CD4-positive, alpha-beta T cell (primary cell): ENCODE measurements at regions not wholly inside any gene's neighbourhood (a gene's known extent, or its start where the extent isn't known, plus 50 kb on each side); places are given as distances from the start of the nearest gene placed in this dataset.

Source experiments
- ATAC-seq: fragments of 200-7000 bp; cut with Tn5 transposase; one replicate; pipeline ENCODE4 v1.10.0; 2022; ENCODE audit warnings: mild to moderate bottlenecking; ENCODE audit not compliant: poor library complexity
- CTCF ChIA-PET: fragments of 350-600 bp; sonication (Branson Sonifier 250); formaldehyde crosslinking; loops from one replicate; lab custom pipeline; 2021; ENCODE audit warnings: antibody characterized with exemption, inconsistent platforms; lab: Charles Lee
- POLR2A ChIA-PET: fragments of 350-600 bp; sonication (Branson Sonifier 250); formaldehyde crosslinking; loops from one replicate; lab custom pipeline; 2021; ENCODE audit warnings: antibody characterized with exemption, inconsistent platforms; lab: Charles Lee
- DNase-seq, 14 experiments: peaks; one replicate each; pipeline ENCODE4 v3.0.0-alpha.2; 2013 to 2020; ENCODE audit warnings: mixed read lengths in 2 of 14
- H3K27ac ChIP-seq, 2 donors: one replicate each; pipeline versions ENCODE4 v1.5.1 to v1.7.0; 2013; ENCODE audit warnings: low read length in 2 of 2, low read depth in 1 of 2, mild to moderate bottlenecking in 1 of 2
- H3K27me3 ChIP-seq, 2 experiments: 1 replicate in 1 of 2; 2 replicates in 1 of 2; pipeline versions ENCODE4 v1.6.1 to v1.7.0; 2013; ENCODE audit warnings: low read length in 2 of 2, control low read depth in 1 of 2, mild to moderate bottlenecking in 1 of 2, moderate library complexity in 1 of 2; ENCODE audit not compliant: insufficient read depth in 2 of 2, control insufficient read depth in 1 of 2
- H3K36me3 ChIP-seq: one replicate; pipeline ENCODE4 v1.6.1; 2013; ENCODE audit warnings: low read length, control low read depth; ENCODE audit not compliant: insufficient read depth
- H3K4me1 ChIP-seq: one replicate; pipeline ENCODE4 v1.6.1; 2013; ENCODE audit warnings: low read length, control low read depth; ENCODE audit not compliant: insufficient read depth
- H3K4me3 ChIP-seq: one replicate; pipeline ENCODE4 v1.5.1; 2013; ENCODE audit warnings: mild to moderate bottlenecking, low read length, moderate library complexity
- H3K9me3 ChIP-seq, 2 experiments: 1 replicate in 1 of 2; 2 replicates in 1 of 2; pipeline versions ENCODE4 v1.6.1 to v1.7.0; 2013; ENCODE audit warnings: low read length in 2 of 2, mild to moderate bottlenecking in 2 of 2, control low read depth in 1 of 2, moderate library complexity in 1 of 2; ENCODE audit not compliant: control insufficient read depth in 1 of 2, insufficient read depth in 1 of 2
- H3K27ac Mint-ChIP-seq: one replicate; pipeline ENCODE4 v1.8.0; 2020; ENCODE audit warnings: mixed read lengths
- H3K27me3 Mint-ChIP-seq: one replicate; pipeline ENCODE4 v1.8.0; 2021; ENCODE audit warnings: mixed read lengths
- H3K36me3 Mint-ChIP-seq: one replicate; pipeline ENCODE4 v1.8.0; 2021; ENCODE audit warnings: low read depth, mixed read lengths
- H3K4me1 Mint-ChIP-seq: one replicate; pipeline ENCODE4 v1.8.0; 2021; ENCODE audit warnings: low read depth, mixed read lengths
- H3K4me3 Mint-ChIP-seq: one replicate; pipeline ENCODE4 v1.8.0; 2020; ENCODE audit warnings: mild to moderate bottlenecking, mixed read lengths
- H3K9me3 Mint-ChIP-seq: one replicate; pipeline ENCODE4 v1.8.0; 2020; ENCODE audit warnings: mixed read lengths
- intact Hi-C, 2 experiments: fragments of 100-400 bp; cut with DNase I in 1 of 2; cut with micrococcal nuclease in 1 of 2; formaldehyde crosslinking; loops; one replicate each; pipeline versions ENCODE4 v1.15.1 to v1.9.0; 2023 to 2025; cut with DNase I, micrococcal nuclease
- TF ChIP-seq, protein P1 (sequence below): fragments of 200-600 bp; IDR thresholded peaks from one replicate; pipeline ENCODE4 v1.8.0; 2022; ENCODE audit warnings: antibody characterized with exemption, mild to moderate bottlenecking

GRCh38 chr9:100938507-100938906, 90.0 kb upstream of the PLPPR1 start:
- H3K27ac ChIP-seq, result no peak overlapping the region
- no peak overlapping the region for H3K27ac Mint-ChIP-seq
- no peaks in the 10 kb centered on the region for H3K4me1 ChIP-seq
- H3K4me1 Mint-ChIP-seq, result no peaks in the 10 kb centered on the region
- H3K36me3 Mint-ChIP-seq, result no peaks in the 10 kb centered on the region
- CTCF ChIA-PET, result no interaction called here
- no peak for DNase-seq
- H3K27me3 ChIP-seq, result no peaks in the 10 kb centered on the region
- TF ChIP-seq, protein P1, sequence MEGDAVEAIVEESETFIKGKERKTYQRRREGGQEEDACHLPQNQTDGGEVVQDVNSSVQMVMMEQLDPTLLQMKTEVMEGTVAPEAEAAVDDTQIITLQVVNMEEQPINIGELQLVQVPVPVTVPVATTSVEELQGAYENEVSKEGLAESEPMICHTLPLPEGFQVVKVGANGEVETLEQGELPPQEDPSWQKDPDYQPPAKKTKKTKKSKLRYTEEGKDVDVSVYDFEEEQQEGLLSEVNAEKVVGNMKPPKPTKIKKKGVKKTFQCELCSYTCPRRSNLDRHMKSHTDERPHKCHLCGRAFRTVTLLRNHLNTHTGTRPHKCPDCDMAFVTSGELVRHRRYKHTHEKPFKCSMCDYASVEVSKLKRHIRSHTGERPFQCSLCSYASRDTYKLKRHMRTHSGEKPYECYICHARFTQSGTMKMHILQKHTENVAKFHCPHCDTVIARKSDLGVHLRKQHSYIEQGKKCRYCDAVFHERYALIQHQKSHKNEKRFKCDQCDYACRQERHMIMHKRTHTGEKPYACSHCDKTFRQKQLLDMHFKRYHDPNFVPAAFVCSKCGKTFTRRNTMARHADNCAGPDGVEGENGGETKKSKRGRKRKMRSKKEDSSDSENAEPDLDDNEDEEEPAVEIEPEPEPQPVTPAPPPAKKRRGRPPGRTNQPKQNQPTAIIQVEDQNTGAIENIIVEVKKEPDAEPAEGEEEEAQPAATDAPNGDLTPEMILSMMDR, result no peak
- peaks cover 3% of the 10 kb centered on the region for H3K9me3 Mint-ChIP-seq
- POLR2A ChIA-PET, result interaction anchor here (0.7 kb wide), 1 partner anchor 129 kb away, joined by 3 read pairs; no protein-coding TSS in a partner anchor
- ATAC-seq, result no peak
- no peaks in the 10 kb centered on the region for H3K27me3 Mint-ChIP-seq
- no peak overlapping the region for H3K4me3 Mint-ChIP-seq
- H3K9me3 ChIP-seq, result peaks cover 6 to 14% of the 10 kb centered on the region in 2 experiments
- H3K4me3 ChIP-seq, result no peak overlapping the region
- intact Hi-C loops, result no loop called here
- H3K36me3 ChIP-seq, result no peaks in the 10 kb centered on the region

DNA sequence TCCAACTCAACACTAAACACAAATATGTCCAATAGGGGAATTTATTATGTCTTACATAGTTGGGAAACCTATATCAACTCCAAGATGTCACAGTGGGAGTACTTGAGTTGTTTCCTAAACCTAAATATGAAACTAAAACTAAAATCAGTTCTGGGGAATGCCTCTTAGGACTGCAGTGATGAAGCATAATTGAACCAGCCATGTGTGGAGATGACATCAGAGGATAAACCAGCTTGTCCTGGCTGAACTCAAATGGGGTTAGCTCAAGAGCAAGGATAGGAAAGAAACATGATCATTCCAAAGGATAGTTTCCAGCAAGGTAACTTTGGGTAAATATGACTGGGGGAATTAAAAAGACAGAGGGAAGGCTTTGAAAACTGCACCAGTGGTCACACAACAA, 88.9 kb upstream of the PLPPR1 start:
- TF ChIP-seq, protein P1, result no peak
- peaks cover 5% of the 10 kb centered on the region for H3K9me3 Mint-ChIP-seq

GRCh38 chr9:100959226-100959625, 69.3 kb upstream of the PLPPR1 start:
- ATAC-seq (no peak), DNase-seq (no peak)
- H3K27me3 Mint-ChIP-seq, result no peaks in the 10 kb centered on the region
- Histone ChIP-seq H3K36me3 (no peaks in the 10 kb centered on the region), H3K27ac (no peak overlapping the region), H3K27me3 (no peaks in the 10 kb centered on the region), H3K4me1 (no peaks in the 10 kb centered on the region), H3K4me3 (no peak overlapping the region), H3K9me3 (peaks cover 0 to 3% of the 10 kb centered on the region in 2 experiments)
- intact Hi-C loops, result no loop called here
- CTCF ChIA-PET, result no interaction called here
- POLR2A ChIA-PET, result no interaction called here
- no peak overlapping the region for H3K4me3 Mint-ChIP-seq
- no peak overlapping the region for H3K27ac Mint-ChIP-seq
- TF ChIP-seq, protein P1, result no peak
- no peaks in the 10 kb centered on the region for H3K36me3 Mint-ChIP-seq
- peaks cover 2% of the 10 kb centered on the region for H3K9me3 Mint-ChIP-seq
- no peaks in the 10 kb centered on the region for H3K4me1 Mint-ChIP-seq

More for the DNA sequence above, 88.9 kb upstream of the PLPPR1 start:
- no peak for ATAC-seq
- Histone ChIP-seq H3K27ac (no peak overlapping the region), H3K4me1 (no peaks in the 10 kb centered on the region), H3K4me3 (no peak overlapping the region), H3K36me3 (no peaks in the 10 kb centered on the region), H3K27me3 (no peaks in the 10 kb centered on the region), H3K9me3 (peaks cover 6 to 14% of the 10 kb centered on the region in 2 experiments)
- no peaks in the 10 kb centered on the region for H3K36me3 Mint-ChIP-seq
- no peak overlapping the region for H3K27ac Mint-ChIP-seq
- intact Hi-C loops, result no loop called here
- no peak for DNase-seq
- no peaks in the 10 kb centered on the region for H3K27me3 Mint-ChIP-seq
- ChIA-PET CTCF (no interaction called here), POLR2A (no interaction called here)
- no peak overlapping the region for H3K4me3 Mint-ChIP-seq
- H3K4me1 Mint-ChIP-seq, result no peaks in the 10 kb centered on the region
